Gastroesophageal sphincter (tissue), 4 donors: ENCODE measurements at regions not wholly inside any gene's neighbourhood (a gene's known extent, or its start where the extent isn't known, plus 50 kb on each side); places are given as distances from the start of the nearest gene placed in this dataset.

ENCODE experiments used
- ATAC-seq: fragments of 150-250 bp; one replicate; pipeline ENCODE4 v1.9.1; 2016; ENCODE audit warnings: mild to moderate bottlenecking, moderate library complexity
- H3K27ac ChIP-seq, 4 donors: fragments of 200-600 bp; sonication (generic) in 3 of 4; 1 replicate in 3 of 4; 2 replicates in 1 of 4; pipeline ENCODE4 v1.5.1; 2016 to 2019
- H3K27me3 ChIP-seq: fragments of 200-600 bp; sonication (generic); one replicate; pipeline ENCODE4 v1.5.1; 2019
- H3K36me3 ChIP-seq, 2 donors: fragments of 200-600 bp; sonication (generic); one replicate each; pipeline ENCODE4 v1.5.1; 2019; ENCODE audit warnings: control low read depth in 1 of 2
- H3K4me1 ChIP-seq, 3 donors: fragments of 200-600 bp; sonication (generic); 1 replicate in 2 of 3; 2 replicates in 1 of 3; pipeline ENCODE4 v1.5.1; 2016 to 2019; ENCODE audit warnings: control low read depth in 2 of 3
- H3K4me3 ChIP-seq, 2 donors: fragments of 200-600 bp; sonication (generic); one replicate each; pipeline ENCODE4 v1.5.1; 2019; ENCODE audit warnings: mild to moderate bottlenecking in 1 of 2, moderate library complexity in 1 of 2
- H3K9me3 ChIP-seq, 3 donors: fragments of 200-600 bp; sonication (generic); one replicate each; pipeline ENCODE4 v1.5.1; 2017 to 2019; ENCODE audit warnings: control low read depth in 2 of 3
- CTCF ChIP-seq, 4 experiments: fragments of 200-600 bp in 2 of 4; fragments of 450-650 bp in 2 of 4; sonication (generic) in 1 of 4; IDR thresholded peaks; one replicate each; pipeline ENCODE4 v1.5.1; 2017 to 2019; ENCODE audit warnings: antibody characterized with exemption in 4 of 4, mild to moderate bottlenecking in 2 of 4, moderate library complexity in 2 of 4
- EP300 ChIP-seq: sonication (generic); formaldehyde crosslinking; IDR thresholded peaks from one replicate; pipeline ENCODE4 v1.6.1; 2017; ENCODE audit warnings: antibody characterized with exemption, mild to moderate bottlenecking
- POLR2A ChIP-seq, 2 donors: fragments of 450-650 bp; IDR thresholded peaks; one replicate each; pipeline ENCODE4 v1.6.1; 2017; ENCODE audit warnings: antibody characterized with exemption in 2 of 2, mild to moderate bottlenecking in 2 of 2, moderate library complexity in 1 of 2
- POLR2AphosphoS5 ChIP-seq: sonication (generic); formaldehyde crosslinking; IDR thresholded peaks from one replicate; pipeline ENCODE4 v1.6.1; 2017; ENCODE audit warnings: antibody characterized with exemption
- WGBS, 2 donors: methylation state at CpG; one replicate each; pipeline ENCODE4 v1.1.5; 2018; ENCODE audit warnings: low coverage in 1 of 2; 5-methylcytosine and 5-hydroxymethylcytosine counted together

GRCh38 chr2:5967506-5967905, 275.3 kb downstream of the SOX11 start:
- TF ChIP-seq POLR2A (IDR thresholded peaks at IDR 0.05) (no peak), CTCF (IDR thresholded peaks at IDR 0.05) (no peak), POLR2AphosphoS5 (no peak), EP300 (no peak)
- H3K36me3 ChIP-seq: no peaks in the 10 kb centered on the region
- H3K27me3 ChIP-seq: no peaks in the 10 kb centered on the region
- no peak for ATAC-seq
- no peak overlapping the region for H3K4me3 ChIP-seq
- H3K9me3 ChIP-seq: peaks cover 0 to 10% (median 0%) of the 10 kb centered on the region in 3 donors
- 76 to 84% methylated on average over 4 of the region's 6 CpGs for WGBS, 2 donors
- H3K27ac ChIP-seq: no peak overlapping the region
- no peaks in the 10 kb centered on the region for H3K4me1 ChIP-seq

DNA sequence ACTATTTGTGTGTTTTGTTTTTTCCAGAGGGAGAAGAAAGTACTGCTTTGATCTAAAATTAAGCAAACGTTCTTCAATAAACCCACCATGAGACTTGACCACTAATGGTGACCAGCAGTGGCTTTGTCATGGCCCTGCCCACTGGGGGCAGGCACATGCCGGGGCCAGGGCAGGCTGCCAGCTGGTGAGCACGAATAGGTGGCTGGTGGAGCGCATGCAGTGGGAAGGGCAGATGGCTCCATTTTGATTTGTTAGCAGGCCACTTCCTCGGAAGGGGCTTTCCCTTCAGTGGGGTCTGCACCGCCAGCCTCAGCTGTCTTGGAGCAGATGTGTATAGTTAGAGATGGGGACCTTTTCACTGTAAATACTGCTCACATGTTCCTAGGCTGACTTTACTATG, 277.1 kb downstream of the SOX11 start:
- peaks cover 0 to 4% (median 0%) of the 10 kb centered on the region in 3 donors for H3K9me3 ChIP-seq
- H3K4me3 ChIP-seq: no peak overlapping the region
- H3K27ac ChIP-seq: no peak overlapping the region
- TF ChIP-seq POLR2A (IDR thresholded peaks at IDR 0.05): no peak
- no peak for TF ChIP-seq POLR2AphosphoS5
- TF ChIP-seq EP300: no peak
- no peak for TF ChIP-seq CTCF (IDR thresholded peaks at IDR 0.05)
- no peak for ATAC-seq
- 57 to 80% methylated on average over 3 of the region's 6 CpGs for WGBS, 2 donors
- H3K4me1 ChIP-seq: no peaks in the 10 kb centered on the region
- no peaks in the 10 kb centered on the region for H3K27me3 ChIP-seq
- no peaks in the 10 kb centered on the region for H3K36me3 ChIP-seq

DNA sequence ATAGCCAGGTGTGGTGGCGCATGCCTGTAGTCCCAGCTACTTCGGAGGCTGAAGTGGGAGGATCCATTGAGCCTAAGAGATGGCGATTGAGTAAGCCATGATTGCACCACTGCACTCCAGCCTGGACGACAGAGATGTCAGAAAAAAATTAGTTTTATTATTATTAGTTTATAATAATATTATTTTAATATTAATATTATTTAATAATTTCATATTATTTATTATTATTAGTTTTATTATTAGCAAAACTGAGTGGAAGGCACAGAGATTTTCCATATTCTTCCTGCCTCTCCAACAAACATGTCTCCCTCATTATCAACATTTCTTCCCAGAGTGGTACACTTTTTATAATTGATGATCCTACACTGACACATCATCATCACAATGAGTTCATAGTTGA, 278.2 kb downstream of the SOX11 start:
- H3K9me3 ChIP-seq: no peaks in the 10 kb centered on the region
- TF ChIP-seq CTCF (IDR thresholded peaks at IDR 0.05) (no peak), POLR2AphosphoS5 (no peak), POLR2A (IDR thresholded peaks at IDR 0.05) (no peak), EP300 (no peak)
- H3K36me3 ChIP-seq: no peaks in the 10 kb centered on the region
- no peak overlapping the region for H3K27ac ChIP-seq
- no peaks in the 10 kb centered on the region for H3K27me3 ChIP-seq
- 68 to 80% methylated on average over 4 of the region's 4 CpGs for WGBS, 2 donors
- H3K4me1 ChIP-seq: no peaks in the 10 kb centered on the region
- H3K4me3 ChIP-seq: no peak overlapping the region
- ATAC-seq: no peak

- Histone ChIP-seq H3K4me1 (no peaks in the 10 kb centered on the region), H3K27ac (no peak overlapping the region), H3K36me3 (no peaks in the 10 kb centered on the region), H3K9me3 (no peaks in the 10 kb centered on the region), H3K4me3 (no peak overlapping the region), H3K27me3 (no peaks in the 10 kb centered on the region)
- WGBS, 2 donors: 59 to 90% methylated on average over 3 to 5 of the region's 6 CpGs
- ATAC-seq: no peak
- TF ChIP-seq CTCF (IDR thresholded peaks at IDR 0.05): no peak
- TF ChIP-seq POLR2A (IDR thresholded peaks at IDR 0.05): no peak
- TF ChIP-seq POLR2AphosphoS5: no peak
- TF ChIP-seq EP300: no peak
Observed at GRCh38 chr2:5974477-5974876, 282.3 kb downstream of the SOX11 start.

DNA sequence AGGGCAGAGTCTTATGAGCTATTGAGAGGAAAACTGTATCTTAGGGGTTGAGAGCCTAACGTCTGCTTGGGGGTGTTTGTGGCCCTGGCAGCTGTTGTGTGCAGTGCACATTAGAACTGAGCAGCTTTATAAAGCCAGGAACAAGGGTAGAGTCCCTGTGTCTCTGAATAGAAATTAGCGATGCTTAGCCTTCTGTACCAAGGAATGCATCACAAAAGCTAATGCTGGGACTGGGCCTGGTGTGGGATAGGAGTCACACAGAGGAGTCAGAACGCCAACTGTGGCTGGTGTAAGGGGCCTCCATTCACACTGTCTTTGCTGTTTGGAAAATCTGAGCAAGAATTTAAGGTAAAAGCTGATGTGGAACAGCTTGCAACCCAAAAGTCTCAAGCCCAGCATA, 283.2 kb downstream of the SOX11 start:
- Histone ChIP-seq H3K9me3 (no peaks in the 10 kb centered on the region), H3K27ac (no peak overlapping the region), H3K27me3 (peaks cover 2% of the 10 kb centered on the region), H3K36me3 (no peaks in the 10 kb centered on the region), H3K4me3 (no peak overlapping the region), H3K4me1 (no peaks in the 10 kb centered on the region)
- no peak for ATAC-seq
- WGBS, 2 donors: 44 to 67% methylated on average over 1 to 2 of the region's 3 CpGs
- TF ChIP-seq POLR2A (IDR thresholded peaks at IDR 0.05): no peak
- TF ChIP-seq POLR2AphosphoS5: no peak
- no peak for TF ChIP-seq CTCF (IDR thresholded peaks at IDR 0.05)
- TF ChIP-seq EP300: no peak
